Loucy (cell line): ENCODE measurements at regions not wholly inside any gene's neighbourhood (a gene's known extent, or its start where the extent isn't known, plus 50 kb on each side); places are given as distances from the start of the nearest gene placed in this dataset.
"Not testable (repeated sequence)": the region's sequence is repeated elsewhere in the genome, so short reads cannot be mapped to it uniquely, and the experiment has no call there.

Experiments
- CTCF ChIP-seq: fragments of 200-600 bp; sonication (generic); conservative IDR thresholded peaks from 2 replicates; pipeline ENCODE4 v1.5.1; 2014; ENCODE audit warnings: mild to moderate bottlenecking, antibody characterized with exemption, low read length
- EZH2phosphoT487 ChIP-seq: fragments of 200-600 bp; IDR thresholded peaks from 2 replicates; pipeline ENCODE4 v1.6.1; 2018; ENCODE audit warnings: antibody characterized with exemption, mild to moderate bottlenecking, moderate library complexity, borderline replicate concordance

GRCh38 chrX:472275-472674 is 85.6 kb upstream of the PPP2R3B start:
- not testable (repeated sequence) for TF ChIP-seq CTCF, EZH2phosphoT487
